ENCODE measurements at regions not wholly inside any gene's neighbourhood (a gene's known extent, or its start where the extent isn't known, plus 50 kb on each side); places are given as distances from the start of the nearest gene placed in this dataset.

DNA sequence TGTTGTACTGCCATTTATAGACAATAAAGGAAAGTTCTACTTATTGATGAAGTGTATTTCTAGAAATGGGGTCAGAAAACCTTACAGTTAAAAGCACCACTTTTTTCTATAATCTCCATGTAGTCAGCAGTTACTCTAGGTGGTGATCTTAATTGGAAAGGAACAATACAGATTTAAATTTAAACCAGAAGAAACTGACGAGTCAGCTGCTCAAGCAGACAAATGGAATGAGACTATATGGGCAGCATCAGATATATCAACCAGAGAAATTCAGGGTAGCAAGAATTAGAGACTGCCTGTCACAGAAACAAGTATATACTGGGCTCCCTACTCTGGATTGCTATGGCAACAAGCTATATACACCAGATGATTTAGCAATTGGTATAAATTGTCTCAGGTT is 99.6 kb upstream of the SCG2 start:
- no peak for DNase-seq

DNA sequence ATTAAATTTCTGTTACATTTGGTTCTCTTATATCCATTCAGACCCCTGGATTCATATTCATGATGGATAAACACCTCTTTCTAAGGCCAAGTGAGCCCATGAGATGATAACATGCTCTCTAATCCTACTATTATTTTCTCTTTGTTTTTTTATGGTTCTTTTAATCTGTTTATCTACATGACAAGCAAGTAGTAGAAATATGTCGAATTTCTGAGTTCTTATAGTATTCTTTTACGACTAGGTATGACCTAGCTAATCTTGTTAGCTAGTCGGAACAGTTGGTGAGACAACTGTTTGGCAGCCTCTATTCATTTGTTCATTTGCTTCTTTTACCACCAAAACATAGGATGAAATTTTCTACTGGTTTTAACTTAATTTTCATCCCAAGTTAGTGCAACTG is 98.1 kb upstream of the SCG2 start:
- no peak for DNase-seq

DNA sequence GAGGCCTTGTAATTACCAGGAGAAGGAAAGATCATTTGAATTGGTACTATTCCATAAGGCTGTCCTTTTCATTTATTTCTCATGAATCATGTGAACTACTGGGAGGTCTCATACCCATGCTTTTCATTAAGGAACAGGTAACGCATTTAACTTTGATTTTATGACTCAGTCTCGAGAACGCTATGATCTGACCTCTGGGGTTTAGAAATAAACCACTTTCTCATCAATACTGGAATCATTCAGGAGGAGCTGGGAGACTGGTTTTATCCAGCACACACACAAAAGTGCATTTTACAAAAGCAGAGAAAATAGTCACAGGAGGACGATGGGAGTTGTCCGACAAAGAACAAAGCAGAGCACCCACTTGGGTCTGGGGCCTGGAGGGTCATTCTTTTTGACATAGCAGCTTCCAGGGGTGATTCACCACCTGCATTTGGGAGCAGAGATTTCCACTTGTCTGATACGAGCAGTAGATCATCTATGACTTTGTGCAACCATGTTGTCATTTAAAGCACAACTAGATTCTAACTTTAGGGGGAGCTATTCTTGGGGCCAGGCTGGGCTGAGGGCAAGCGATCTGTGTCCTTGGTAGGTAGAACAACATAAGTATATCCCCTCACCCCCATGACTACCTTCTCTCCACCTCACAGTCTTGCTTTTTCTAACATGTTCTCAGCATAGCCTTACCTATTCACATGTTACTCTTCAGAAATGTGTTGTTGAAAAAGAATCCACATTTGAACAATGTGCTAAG is 95.9 kb upstream of the SCG2 start:
- DNase-seq: no peak

DNA sequence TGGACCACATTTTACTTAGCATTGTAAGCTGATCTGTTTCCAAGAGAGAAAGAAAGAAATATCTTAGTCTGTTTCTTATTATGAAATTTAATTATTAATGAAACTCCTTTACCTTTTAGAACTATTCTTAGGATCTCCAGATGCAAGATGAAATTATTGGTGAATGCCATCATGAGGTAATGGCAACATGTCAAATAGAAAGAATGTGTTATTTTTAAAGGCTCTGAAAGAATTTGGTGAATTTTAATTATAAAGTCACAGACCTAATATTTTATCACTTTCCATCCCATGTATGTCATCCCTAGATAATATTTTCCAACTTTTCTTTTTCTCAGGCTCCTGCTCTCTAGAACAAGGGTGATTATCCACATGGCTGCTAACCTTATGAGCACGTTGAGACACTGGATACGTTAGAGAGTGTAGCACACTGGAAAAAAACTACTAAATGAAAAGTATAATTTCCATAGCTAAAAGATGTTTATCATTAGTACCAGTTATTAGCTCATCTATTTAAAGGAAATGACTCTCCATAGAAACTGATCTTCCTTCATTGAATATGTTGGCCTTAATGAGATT is 95.2 kb upstream of the SCG2 start:
- DNase-seq: no peak

DNA sequence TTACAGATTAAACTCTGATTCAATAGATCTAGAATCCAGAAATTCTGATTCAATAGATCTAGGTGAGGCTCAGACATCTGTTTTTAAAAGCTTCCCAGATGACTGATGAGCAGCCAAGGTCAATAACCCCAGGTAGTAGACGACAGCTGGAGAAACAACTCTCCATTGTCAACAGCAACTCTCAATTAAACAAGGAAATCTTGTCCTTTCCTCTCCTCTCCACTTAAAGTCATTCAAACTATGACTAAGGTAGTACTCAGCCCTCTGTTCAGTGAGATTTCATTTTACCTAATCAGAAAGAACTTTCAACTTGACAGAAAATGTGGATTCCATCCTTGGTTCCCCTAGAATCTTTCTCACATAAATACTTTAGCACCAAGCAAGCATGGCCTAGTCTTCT is 94.6 kb upstream of the SCG2 start:
- no peak for DNase-seq

DNA sequence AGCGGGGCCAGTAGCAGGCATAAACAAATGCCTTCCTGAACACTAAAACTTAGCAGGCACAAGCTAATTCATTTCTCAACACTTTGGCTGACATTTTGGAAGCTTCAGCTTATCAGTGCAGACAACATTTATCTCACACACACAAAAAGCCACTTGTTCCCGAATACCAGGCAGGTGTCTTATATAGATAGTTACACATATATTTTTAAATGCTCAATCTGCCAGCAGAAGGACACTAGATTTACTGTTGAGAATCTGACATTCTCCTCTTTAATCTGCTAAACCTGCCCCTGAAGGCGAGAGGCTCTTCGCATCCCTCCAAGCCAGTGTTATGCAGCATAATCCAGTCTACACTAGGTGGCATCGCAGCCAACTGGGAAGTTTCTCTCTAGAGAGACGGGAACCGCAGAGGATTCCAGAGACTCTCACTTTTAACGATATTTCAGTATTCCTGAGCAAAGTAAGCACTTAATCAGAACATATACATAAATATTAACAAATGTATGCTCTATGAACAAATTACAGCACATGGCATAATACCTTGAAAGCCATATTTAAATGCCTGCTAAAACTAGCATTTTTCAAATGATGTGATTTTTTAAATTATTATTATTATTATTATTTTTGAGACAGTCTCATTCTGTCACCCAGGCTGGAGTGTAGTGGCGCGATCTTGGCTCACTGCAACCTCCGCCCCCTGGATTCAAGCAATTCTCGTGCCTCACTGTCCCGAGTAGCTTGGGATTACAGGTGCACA is 90.2 kb upstream of the SCG2 start:
- DNase-seq: peak; percentile 4

DNA sequence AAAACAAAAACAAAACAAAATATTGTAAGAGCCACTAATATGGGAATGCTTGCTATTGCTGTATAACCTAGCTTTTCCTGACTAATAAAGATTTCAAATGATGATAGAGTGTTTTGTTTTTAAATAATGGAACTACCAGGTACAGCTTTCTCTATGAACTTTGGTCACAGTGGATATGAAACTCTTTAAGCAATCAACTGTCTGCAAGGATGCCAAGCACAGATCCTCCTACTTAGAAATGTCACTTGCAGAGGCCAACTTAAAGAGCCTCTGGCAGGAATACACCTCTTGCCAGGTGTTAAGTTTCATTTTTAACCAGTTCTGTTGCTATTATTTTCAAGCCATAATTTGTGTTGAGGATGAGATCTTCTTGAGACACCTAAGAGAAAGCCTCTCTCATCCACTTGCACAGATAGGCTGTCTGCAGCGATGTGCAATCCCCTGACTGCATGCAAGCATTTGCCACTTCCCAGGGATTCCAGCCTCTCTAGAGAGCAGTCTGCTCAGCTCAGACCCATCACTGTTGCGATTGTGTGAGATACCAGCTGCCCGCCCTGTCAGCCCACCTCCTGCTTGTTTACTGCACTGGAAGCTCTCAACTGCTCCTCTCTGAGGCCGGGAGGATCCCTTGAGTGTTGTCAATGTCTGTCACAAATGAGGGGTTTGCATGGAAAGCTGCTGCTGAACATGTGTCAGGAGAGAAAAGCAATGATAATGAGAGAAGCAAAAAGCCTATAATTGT is 86.1 kb upstream of the SCG2 start:
- no peak for DNase-seq

DNA sequence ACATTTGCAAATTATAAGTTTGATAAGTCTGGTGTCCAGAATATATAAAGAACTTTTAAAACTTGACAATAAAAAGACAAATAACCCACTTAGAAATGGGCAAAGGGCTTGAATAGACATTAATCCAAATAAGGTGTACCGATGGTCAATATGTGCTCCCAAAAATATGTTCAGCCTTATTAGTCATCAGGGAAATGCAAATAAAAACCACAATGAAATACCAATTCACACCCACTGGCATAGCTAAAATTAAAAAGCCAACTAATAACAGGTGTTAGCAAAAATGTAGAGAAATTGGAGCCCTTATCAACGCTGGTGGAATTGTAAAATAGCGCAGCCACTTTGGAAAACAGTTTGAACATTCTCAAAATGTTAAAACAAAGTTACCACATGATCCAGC is 79.0 kb upstream of the SCG2 start:
- no peak for DNase-seq

DNA sequence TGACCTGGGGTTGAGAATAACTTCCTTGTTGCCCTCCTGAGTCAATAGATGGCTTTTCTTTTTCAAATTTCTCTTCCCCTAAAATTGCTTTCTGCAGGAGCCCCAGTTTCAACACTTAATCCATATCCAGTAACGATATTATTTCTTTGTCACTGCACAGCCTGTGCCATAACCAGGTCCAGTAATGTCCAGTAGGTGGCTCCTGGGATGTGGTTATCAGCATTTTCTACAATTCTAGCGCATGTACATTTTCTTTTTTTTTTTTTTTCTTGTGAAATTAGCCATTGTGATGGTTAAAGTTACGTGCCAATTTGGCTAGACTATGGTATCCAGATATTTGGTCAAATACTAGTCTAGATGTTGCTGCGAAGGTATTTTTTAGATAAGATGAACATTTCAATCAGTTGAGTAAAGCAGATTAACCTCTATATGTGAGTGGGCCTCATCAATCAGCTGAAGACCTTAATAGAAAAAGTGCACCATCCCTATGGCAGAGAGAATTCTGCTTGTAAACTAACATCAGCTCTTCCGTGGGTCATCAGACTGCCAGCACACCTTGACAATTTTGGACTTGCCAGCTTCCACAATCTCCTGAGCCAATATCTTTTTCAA is 72.9 kb upstream of the SCG2 start:
- no peak for DNase-seq

DNA sequence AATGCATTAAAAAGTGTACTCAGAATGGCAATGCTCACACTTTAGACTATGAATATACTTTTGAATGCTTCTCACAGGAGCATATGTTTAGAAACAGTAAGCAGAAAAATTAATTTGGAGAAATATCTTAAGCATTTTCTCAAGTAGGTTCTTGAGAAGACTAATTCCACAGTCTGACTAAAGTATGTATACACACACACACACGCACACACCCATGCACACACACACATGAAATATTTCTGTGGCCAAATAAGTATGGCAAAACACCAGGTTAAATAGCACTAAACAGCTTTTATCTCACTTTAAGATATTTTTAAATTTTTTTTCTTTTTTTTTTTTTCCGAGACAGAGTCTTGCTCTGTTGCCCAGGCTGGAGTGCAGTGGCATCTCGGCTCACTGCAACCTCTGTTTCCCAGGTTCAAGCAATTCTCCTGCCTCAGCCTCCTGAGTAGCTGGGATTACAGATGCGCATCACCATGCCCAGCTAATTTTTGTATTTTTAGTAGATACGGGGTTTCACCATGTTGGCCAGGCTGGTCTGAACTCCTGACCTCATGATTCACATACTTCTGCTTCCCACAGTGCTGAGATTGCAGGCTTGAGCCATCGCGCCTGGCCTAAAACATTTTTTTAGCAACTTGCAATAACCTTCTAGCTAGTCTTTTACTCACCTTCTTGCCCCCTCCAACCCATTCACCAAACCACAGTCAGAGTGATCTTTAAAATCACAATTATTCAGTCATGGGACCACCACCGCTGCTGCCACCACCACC is 67.5 kb upstream of the SCG2 start:
- DNase-seq: no peak

DNA sequence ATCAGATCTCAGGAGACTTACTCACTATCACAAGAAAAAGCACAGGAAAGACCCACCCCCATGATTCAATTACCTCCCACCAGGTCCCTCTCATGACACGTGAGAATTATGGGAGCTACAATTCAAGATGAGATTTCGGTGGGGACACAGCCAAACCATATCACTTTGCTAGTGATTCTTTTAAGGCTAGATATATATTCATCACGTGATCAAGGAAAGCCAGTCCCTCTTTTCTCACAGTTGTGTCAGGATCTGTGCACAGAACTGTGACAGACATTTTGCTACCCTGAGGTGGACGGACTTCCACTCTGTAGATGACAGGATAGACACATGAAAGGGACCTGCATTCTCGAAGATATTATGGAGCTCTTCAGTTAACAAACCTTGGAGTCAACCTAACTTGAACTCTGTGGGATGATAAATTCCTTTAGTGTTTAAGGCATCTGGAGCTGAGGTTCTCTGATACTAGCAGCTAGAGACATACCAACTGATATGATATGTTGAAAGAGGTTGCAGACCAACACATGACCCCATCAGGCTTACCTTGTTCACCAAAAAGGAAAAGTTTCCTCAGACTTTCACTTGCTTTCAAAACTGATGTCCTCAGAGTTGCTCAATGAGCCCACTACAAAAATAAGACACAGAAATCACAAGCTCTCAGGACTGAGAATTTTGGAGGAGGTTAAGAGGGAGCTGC is 66.3 kb upstream of the SCG2 start:
- DNase-seq: no peak

DNA sequence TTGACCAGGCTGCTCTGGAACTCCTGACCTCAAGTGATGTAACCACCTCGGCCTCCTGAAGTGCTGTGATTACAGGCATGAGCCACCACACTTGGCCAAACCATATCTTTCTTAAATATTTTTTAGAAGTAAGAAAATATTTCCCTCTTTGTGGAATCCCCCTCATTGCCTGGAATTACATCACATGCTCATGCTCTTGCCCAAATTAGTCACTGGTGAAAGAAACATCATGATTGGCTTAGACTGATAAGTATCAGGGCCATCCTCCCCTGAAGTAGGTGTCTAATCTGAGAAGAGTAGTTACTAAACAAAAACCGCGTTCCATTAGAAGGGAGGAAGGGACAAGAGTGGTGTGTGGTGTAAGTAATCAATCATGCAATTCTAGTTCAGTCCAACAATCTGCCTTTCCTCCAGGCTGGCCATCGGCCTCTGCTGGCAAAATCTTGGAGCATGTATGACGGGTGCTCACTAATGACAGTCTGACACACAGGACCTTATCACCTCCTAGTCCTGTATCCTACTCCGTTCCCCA is 52.3 kb upstream of the SCG2 start:
- DNase-seq: no peak

DNA sequence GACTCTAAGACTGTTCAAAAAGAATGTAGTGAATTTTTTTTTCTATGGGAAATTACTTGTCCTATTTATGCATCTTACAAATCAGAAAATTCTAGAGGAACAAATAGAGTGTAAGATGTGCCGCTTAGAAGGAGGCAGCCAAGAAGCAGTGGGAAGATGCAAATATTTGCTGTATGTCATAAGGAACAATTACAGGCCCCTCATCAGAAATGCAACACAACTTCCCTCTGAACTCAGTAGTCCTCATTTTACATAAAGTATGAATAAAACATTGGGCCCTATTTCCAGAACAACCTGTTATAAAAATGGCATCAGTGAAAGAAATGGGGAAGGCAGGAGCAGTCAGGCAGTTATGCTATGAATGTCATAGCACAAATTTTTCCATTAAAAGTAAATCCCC is 50.7 kb upstream of the SCG2 start:
- DNase-seq: no peak

DNA sequence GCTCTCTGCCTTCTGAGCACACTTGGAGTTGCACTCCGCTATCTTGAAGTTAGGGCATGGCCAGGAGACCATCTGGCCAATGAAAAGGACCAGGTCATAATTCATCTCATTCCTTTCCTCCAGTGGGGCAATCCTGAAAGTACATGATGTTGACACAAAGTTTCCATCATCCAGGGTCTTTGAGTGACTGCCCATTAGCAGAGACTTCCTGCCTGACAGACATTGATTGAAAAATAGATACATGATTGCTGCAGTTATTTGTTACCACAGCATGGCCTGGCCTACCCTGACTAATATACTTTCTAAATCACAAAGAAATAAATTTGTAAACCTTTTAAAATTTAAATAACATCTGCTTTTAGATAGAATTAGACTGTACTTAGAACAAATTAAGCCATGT is 50.0 kb upstream of the SCG2 start:
- DNase-seq: no peak
